K562 (cell line): ENCODE measurements at regions not wholly inside any gene's neighbourhood (a gene's known extent, or its start where the extent isn't known, plus 50 kb on each side); places are given as distances from the start of the nearest gene placed in this dataset.

ENCODE experiments used
- ATAC-seq: fragments of 200-7000 bp; cut with Tn5 transposase; 3 replicates; pipeline ENCODE4 v1.9.1; 2020; ENCODE audit warnings: moderate library complexity
- BruUV-seq: library from RNA; stranded (reverse); fragments of 400-500 nt; replicated peaks from 2 replicates; lab custom pipeline; 2021; lab: Mats Ljungman, UMichigan
- CTCF ChIA-PET: fragments of 300-600 bp; formaldehyde crosslinking; extraction: SDS; loops from one replicate; lab custom pipeline; 2021; ENCODE audit warnings: low intra/inter-chr PET ratio; lab: Yijun Ruan, JAX
- POLR2A ChIA-PET: fragments of 300-600, 350-650 bp; sonication (Branson Sonifier 250); formaldehyde crosslinking; extraction: SDS; loops from one replicate; lab custom pipeline; 2021; ENCODE audit warnings: antibody characterized with exemption, inconsistent platforms; lab: Yijun Ruan, JAX
- DNase-seq, 4 experiments: peaks; one replicate each; pipeline versions ENCODE4 v3.0.0 to v3.0.0-alpha.2; 2011 to 2018; ENCODE audit warnings: low spot score in 3 of 4, mixed read lengths in 3 of 4; ENCODE audit errors: extremely low read depth in 1 of 4
- FAIRE-seq: peaks from 2 replicates; lab custom pipeline; 2011; peaks lifted over from hg19 to GRCh38; lab: Jason Lieb, UNC
- H2AFZ ChIP-seq: 2 replicates; pipeline ENCODE4 v1.6.0; 2011; ENCODE audit warnings: low read depth, low read length, control low read depth, inconsistent platforms
- H3K27ac ChIP-seq: fragments of 200-600 bp; 3 replicates; pipeline ENCODE4 v1.8.0; 2011; ENCODE audit warnings: low read depth, mild to moderate bottlenecking, control low read depth, inconsistent platforms, low read length, moderate library complexity, mixed read lengths; ENCODE audit errors: extremely low read depth
- H3K27me3 ChIP-seq, 2 experiments: fragments of 300-600 bp in 1 of 2; 2 replicates in 1 of 2; 3 replicates in 1 of 2; pipeline versions ENCODE4 v1.6.0 to v1.8.0; 2011; ENCODE audit warnings: inconsistent platforms in 2 of 2, low read length in 2 of 2, mild to moderate bottlenecking in 1 of 2, mixed read lengths in 1 of 2, moderate library complexity in 1 of 2; ENCODE audit not compliant: control insufficient read depth in 2 of 2, insufficient read depth in 2 of 2
- H3K36me3 ChIP-seq: fragments of 300-600 bp; 3 replicates; pipeline ENCODE4 v1.8.0; 2011; ENCODE audit warnings: mild to moderate bottlenecking, low read length, inconsistent platforms; ENCODE audit not compliant: control insufficient read depth, insufficient read depth
- H3K4me1 ChIP-seq, 2 experiments: fragments of 200-600 bp in 1 of 2; replicated peaks in 1 of 2; 2 replicates in 1 of 2; 3 replicates in 1 of 2; pipeline versions ENCODE4 v1.5.1 to v1.8.0; 2011; ENCODE audit warnings: inconsistent platforms in 2 of 2, low read length in 2 of 2, mild to moderate bottlenecking in 1 of 2, mixed read lengths in 1 of 2, moderate library complexity in 1 of 2; ENCODE audit not compliant: control insufficient read depth in 2 of 2, insufficient read depth in 2 of 2
- H3K4me2 ChIP-seq: 2 replicates; pipeline ENCODE4 v1.6.1; 2011; ENCODE audit warnings: low read length, control low read depth, inconsistent platforms, mixed read lengths; ENCODE audit not compliant: insufficient read depth
- H3K4me3 ChIP-seq: fragments of 200-600 bp; sonication (generic), shearing (Covaris generic); 2 replicates; pipeline ENCODE4 v1.5.1; 2016; ENCODE audit warnings: control low read depth, inconsistent platforms
- H3K79me2 ChIP-seq: fragments of 200-600 bp; 3 replicates; pipeline ENCODE4 v1.8.0; 2011; ENCODE audit warnings: low read length, inconsistent platforms; ENCODE audit not compliant: control insufficient read depth, insufficient read depth
- H3K9ac ChIP-seq, 2 experiments: 2 replicates each; pipeline versions ENCODE4 v1.6.0 to v1.6.1; 2011; ENCODE audit warnings: low read depth in 2 of 2, low read length in 2 of 2, control low read depth in 1 of 2, inconsistent platforms in 1 of 2, mild to moderate bottlenecking in 1 of 2, mixed read lengths in 1 of 2; ENCODE audit not compliant: insufficient read depth in 1 of 2
- H3K9me1 ChIP-seq: one replicate; pipeline ENCODE4 v1.6.0; 2011; ENCODE audit warnings: inconsistent platforms, mild to moderate bottlenecking, low read length, moderate library complexity; ENCODE audit not compliant: control insufficient read depth, insufficient read depth
- H3K9me3 ChIP-seq: replicated peaks from 2 replicates; pipeline ENCODE4 v1.5.1; 2011; ENCODE audit warnings: low read depth, low read length, inconsistent platforms; ENCODE audit not compliant: control insufficient read depth, insufficient read depth
- H4K20me1 ChIP-seq: replicated peaks from 2 replicates; pipeline ENCODE4 v1.6.1; 2011; ENCODE audit warnings: low read length, inconsistent platforms, mixed read lengths; ENCODE audit not compliant: control insufficient read depth, insufficient read depth
- JUND ChIP-seq, 2 experiments: IDR thresholded peaks; 2 replicates in 1 of 2; 3 replicates in 1 of 2; pipeline ENCODE4 v1.6.1; 2011; ENCODE audit warnings: borderline replicate concordance in 2 of 2, low read depth in 2 of 2, low read length in 2 of 2, improper control_type of control experiment in 1 of 2, missing biosample characterization in 1 of 2, missing genetic modification characterization in 1 of 2, missing genetic modification reagents in 1 of 2
- NR4A1 ChIP-seq, 2 experiments: fragments of 250-450 bp in 1 of 2; fragments of 450-650 bp in 1 of 2; sonication (Bioruptor Pico) in 1 of 2; IDR thresholded peaks; 2 replicates each; pipeline versions ENCODE4 v1.4.0 to v1.6.1; 2016 to 2020; ENCODE audit warnings: mild to moderate bottlenecking in 2 of 2, missing compliant biosample characterization in 1 of 2, missing genetic modification characterization in 1 of 2, moderate library complexity in 1 of 2
- SOX6 ChIP-seq: fragments of 450-650 bp; IDR thresholded peaks from 2 replicates; pipeline ENCODE4 v1.6.1; 2014; ENCODE audit warnings: mild to moderate bottlenecking
- SRSF3 ChIP-seq: fragments of 200-400 bp; formaldehyde crosslinking; IDR thresholded peaks from 2 replicates; pipeline ENCODE4 v1.6.1; 2016; ENCODE audit warnings: mild to moderate bottlenecking, low read length, moderate library complexity; ENCODE audit not compliant: insufficient read depth
- USF2 ChIP-seq: sonication (generic); formaldehyde crosslinking; IDR thresholded peaks from 2 replicates; pipeline ENCODE4 v1.5.0; 2020; ENCODE audit warnings: missing genetic modification reagents
- ZFP30 ChIP-seq: fragments of 250-450 bp; sonication (Bioruptor Pico); IDR thresholded peaks from 2 replicates; pipeline ENCODE4 v1.8.0; 2022; ENCODE audit warnings: moderate library complexity, mild to moderate bottlenecking, inconsistent platforms, borderline replicate concordance
- ZNF224 ChIP-seq: sonication (generic); formaldehyde crosslinking; IDR thresholded peaks from 2 replicates; pipeline ENCODE4 v1.8.0; 2022; ENCODE audit warnings: mild to moderate bottlenecking, missing genetic modification reagents
- ZNF589 ChIP-seq: fragments of 200-800 bp; sonication (Bioruptor generic); IDR thresholded peaks from 2 replicates; pipeline ENCODE4 v1.6.1; 2016; ENCODE audit warnings: low read depth, missing genetic modification characterization, missing compliant biosample characterization
- ZNF695 ChIP-seq: fragments of 450-650 bp; formaldehyde crosslinking; IDR thresholded peaks from 2 replicates; pipeline ENCODE4 v1.4.0; 2020; ENCODE audit warnings: mild to moderate bottlenecking, moderate library complexity
- ZNF696 ChIP-seq: fragments of 250-450 bp; sonication (Bioruptor Pico); conservative IDR thresholded peaks from 2 replicates; pipeline ENCODE4 v1.4.0; 2020; ENCODE audit warnings: mild to moderate bottlenecking, moderate library complexity
- WGBS: fragments of 100-300 bp; shearing (Covaris generic); methylation state at CpG from one replicate; pipeline ENCODE4 v1.1.6; 2016; ENCODE audit warnings: low coverage, mixed read lengths; ENCODE audit not compliant: insufficient coverage; ENCODE audit errors: missing lambda C conversion rate; 5-methylcytosine and 5-hydroxymethylcytosine counted together
- in situ Hi-C: fragments of 300-500 bp; cut with MboI; formaldehyde crosslinking; loops from 4 replicates; pipeline ENCODE4 v1.15.0; 2018; ENCODE audit warnings: inconsistent platforms, mixed read lengths
- intact Hi-C: fragments of 100-400 bp; cut with micrococcal nuclease; formaldehyde crosslinking; loops from 2 replicates; pipeline ENCODE4 v1.14.2; 2022
- TF ChIP-seq, protein P1 (sequence below): sonication (generic); formaldehyde crosslinking; IDR thresholded peaks from 2 replicates; pipeline ENCODE4 v1.8.0; 2022; ENCODE audit warnings: missing genetic modification reagents, mild to moderate bottlenecking, moderate library complexity, borderline replicate concordance
- TF ChIP-seq, protein P2 (sequence below): sonication (generic); formaldehyde crosslinking; IDR thresholded peaks from 2 replicates; pipeline ENCODE4 v1.8.0; 2023; ENCODE audit warnings: mild to moderate bottlenecking, missing genetic modification reagents

- DNase-seq (no peak), ATAC-seq (no peak), FAIRE-seq (no peak)
- no peak overlapping the region for H3K4me3 ChIP-seq
- H3K4me1 ChIP-seq = no peaks in the 10 kb centered on the region
- no peaks in the 10 kb centered on the region for H3K27me3 ChIP-seq
- CTCF ChIA-PET = no interaction called here
- H3K4me2 ChIP-seq = no peak overlapping the region
- intact Hi-C loops (no loop called here), in situ Hi-C loops (no loop called here)
- no peak overlapping the region for H3K9ac ChIP-seq
- H4K20me1 ChIP-seq = no peaks in the 10 kb centered on the region
- no peaks in the 10 kb centered on the region for H3K9me3 ChIP-seq
- H3K27ac ChIP-seq = no peak overlapping the region
- H3K36me3 ChIP-seq = no peaks in the 10 kb centered on the region
- no peak for TF ChIP-seq JUND (IDR thresholded peaks at IDR 0.05; ENCODE audit: borderline replicate concordance, low read depth, low read length)
- no peak for TF ChIP-seq JUND (tag; IDR thresholded peaks at IDR 0.05; ENCODE audit: borderline replicate concordance, low read depth, low read length)
- TF ChIP-seq, protein P1, sequence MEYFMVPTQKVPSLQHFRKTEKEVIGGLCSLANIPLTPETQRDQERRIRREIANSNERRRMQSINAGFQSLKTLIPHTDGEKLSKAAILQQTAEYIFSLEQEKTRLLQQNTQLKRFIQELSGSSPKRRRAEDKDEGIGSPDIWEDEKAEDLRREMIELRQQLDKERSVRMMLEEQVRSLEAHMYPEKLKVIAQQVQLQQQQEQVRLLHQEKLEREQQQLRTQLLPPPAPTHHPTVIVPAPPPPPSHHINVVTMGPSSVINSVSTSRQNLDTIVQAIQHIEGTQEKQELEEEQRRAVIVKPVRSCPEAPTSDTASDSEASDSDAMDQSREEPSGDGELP (CRISPR knock-in tag) = no peak
- TF ChIP-seq, protein P2, sequence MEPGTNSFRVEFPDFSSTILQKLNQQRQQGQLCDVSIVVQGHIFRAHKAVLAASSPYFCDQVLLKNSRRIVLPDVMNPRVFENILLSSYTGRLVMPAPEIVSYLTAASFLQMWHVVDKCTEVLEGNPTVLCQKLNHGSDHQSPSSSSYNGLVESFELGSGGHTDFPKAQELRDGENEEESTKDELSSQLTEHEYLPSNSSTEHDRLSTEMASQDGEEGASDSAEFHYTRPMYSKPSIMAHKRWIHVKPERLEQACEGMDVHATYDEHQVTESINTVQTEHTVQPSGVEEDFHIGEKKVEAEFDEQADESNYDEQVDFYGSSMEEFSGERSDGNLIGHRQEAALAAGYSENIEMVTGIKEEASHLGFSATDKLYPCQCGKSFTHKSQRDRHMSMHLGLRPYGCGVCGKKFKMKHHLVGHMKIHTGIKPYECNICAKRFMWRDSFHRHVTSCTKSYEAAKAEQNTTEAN (CRISPR knock-in tag) = no peak
- no peak for TF ChIP-seq USF2
- TF ChIP-seq SRSF3 = no peak
- no peak for TF ChIP-seq ZNF695 (CRISPR knock-in tag)
- TF ChIP-seq NR4A1 (CRISPR knock-in tag; IDR thresholded peaks at IDR 0.05) = no peak
- TF ChIP-seq NR4A1 (tag; IDR thresholded peaks at IDR 0.05) = no peak
- no peak for TF ChIP-seq ZNF224
- TF ChIP-seq SOX6 = no peak
- no peak for TF ChIP-seq ZNF696 (CRISPR knock-in tag)
- TF ChIP-seq ZFP30 (CRISPR knock-in tag) = no peak
- no peak for TF ChIP-seq ZNF589 (CRISPR knock-in tag)
- no peaks in the 10 kb centered on the region for H3K9me1 ChIP-seq
- H3K79me2 ChIP-seq = no peaks in the 10 kb centered on the region
- WGBS = 1% methylated on average over 4 of the region's 4 CpGs
- BruUV-seq = no TSS peak
- POLR2A ChIA-PET = no interaction called here
- no peak overlapping the region for H2AFZ ChIP-seq
Observed at GRCh38 chr12:87216436-87216835, 812.8 kb downstream of the C12orf50 start.
